Kidney capillary endothelial cell (primary cell): ENCODE measurements at regions not wholly inside any gene's neighbourhood (a gene's known extent, or its start where the extent isn't known, plus 50 kb on each side); places are given as distances from the start of the nearest gene placed in this dataset.
"Not testable (repeated sequence)": the region's sequence is repeated elsewhere in the genome, so short reads cannot be mapped to it uniquely, and the experiment has no call there.

ENCODE experiments used
- DNase-seq: peaks from one replicate; pipeline ENCODE4 v3.0.0-alpha.2; 2018; ENCODE audit warnings: low spot score

GRCh38 chr17:31748881-31749280 lies 110.2 kb downstream of the COPRS start:
- no peak for DNase-seq

- DNase-seq, result no peak
These were observed 112.1 kb downstream of the COPRS start for GRCh38 chr17:31746884-31747495.

DNA sequence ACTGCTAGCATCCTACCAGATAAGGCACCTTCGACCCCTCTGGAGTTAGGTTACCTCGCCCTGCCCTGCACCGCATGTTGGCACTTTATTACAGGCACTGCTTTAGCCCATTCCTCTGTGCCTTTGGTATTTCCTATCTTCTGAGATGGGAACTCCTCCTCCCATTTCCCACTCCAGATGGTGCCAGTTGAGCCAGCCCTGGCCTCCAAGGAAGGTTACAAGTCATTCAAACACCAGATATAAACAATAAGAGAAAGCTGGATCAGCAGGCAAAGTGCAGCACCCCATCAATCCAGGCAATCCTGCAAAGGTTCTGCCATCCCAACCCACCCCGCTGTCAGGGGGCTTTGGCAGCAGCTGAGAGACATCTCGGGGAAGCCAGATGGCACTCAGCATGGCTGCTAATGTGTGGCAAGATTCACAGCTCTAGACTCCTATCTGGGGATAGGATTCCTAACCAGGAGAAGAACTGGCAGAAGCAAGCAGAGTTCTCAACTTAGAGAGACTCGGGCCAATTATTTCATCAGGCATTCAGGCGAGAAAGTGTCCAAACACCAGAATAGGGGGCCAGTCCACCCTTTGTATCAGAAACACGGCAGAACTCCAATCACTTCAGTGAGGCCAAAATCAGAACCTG lies 113.0 kb downstream of the COPRS start:
- DNase-seq, result no peak

- no peak for DNase-seq
These were observed 114.5 kb downstream of the COPRS start for GRCh38 chr17:31744511-31744951.

- no peak for DNase-seq
These were observed 115.2 kb downstream of the COPRS start for GRCh38 chr17:31743797-31744196.

DNA sequence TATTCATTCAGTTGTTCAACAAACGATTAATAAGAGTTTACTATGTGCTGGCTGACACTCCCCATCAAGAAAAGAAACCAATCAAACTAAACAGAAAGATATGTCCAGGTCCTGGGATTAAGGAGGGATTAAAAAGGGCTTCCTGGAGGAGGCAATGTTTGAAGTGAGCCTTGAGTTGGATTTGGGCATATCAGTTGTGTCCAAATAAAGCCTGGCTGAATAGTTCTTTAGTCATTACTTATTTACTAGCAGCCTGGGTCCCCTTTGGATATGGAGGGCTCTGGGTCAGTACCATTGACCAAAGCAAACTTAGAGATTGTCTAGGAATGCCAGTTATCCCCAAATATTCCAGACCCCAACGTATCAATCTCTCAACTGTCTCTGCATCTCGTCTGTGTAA lies 117.7 kb downstream of the COPRS start:
- DNase-seq, result no peak

DNA sequence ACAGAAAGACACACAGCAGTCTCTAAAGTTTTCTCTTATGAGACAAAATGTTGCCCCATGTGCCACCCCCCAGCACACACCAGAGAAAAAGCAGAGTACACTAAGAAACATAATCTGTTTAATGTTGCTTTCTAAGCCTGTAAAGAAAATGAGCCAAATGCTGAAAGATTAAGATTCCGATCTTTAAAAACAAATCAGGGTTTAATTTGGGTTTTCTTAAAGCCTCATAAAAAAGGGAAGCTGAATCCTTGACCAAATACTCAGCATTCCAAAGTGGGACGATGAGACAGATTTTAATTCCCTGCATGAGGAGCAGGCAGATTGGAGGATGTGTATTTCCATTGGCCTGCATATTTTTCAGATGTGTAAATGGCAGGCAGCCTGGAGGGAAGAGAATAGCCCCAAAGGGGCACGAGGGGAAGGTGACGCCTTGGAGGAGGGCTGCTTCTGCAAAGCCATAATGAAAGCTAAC lies 118.4 kb downstream of the COPRS start:
- no peak for DNase-seq

DNA sequence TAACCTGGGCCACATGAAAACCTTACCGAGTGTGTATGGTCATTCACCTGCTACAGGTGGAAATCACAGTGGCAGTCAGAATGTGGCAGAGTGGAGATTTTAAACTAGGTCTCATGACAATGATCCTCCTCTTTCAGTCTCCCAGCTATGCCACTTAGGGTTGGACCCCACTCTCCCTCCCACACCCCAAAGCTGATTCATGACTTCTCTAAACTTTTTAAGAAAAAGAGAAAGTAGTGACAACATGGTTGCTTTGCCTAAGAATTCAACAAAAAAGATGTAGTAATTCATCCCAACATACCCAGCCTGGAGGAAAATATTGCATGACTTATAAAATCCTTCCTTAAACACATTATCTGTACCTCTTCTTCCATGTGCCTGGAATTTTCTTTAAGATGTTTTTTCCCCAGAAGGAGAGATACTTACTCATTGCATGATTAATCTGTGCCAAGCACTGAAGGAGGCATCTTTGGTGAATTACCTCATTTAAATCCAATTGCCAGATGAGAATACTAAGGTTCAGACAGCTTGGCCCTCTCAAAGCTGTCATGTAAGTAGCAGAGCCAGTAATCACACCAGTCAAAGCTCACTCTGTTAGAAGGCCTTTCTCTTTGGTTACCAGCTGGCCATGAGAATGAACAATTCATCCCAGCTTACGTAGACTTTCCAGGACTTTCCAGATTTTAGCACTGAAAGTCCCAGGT lies 119.9 kb downstream of the COPRS start:
- DNase-seq, result no peak

DNA sequence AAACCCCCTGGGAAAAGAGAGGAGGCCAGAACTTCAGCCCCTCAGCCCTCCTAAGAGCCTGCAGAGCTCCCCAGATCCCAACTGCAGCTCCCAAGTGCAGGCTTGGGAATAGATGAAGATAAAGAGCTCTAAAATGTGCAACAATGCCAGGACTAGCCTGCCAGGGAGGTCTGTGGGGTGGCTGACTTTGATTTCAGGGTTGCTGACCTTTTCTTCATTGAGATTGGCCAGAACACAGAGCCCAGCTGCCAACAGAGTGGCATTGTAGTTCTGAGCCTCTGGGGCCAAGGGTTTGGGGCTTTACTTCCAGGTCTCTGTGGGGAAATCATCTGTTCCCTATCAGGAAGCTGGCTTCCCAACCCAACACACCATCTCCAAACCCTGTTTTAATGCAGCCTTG lies 120.6 kb downstream of the COPRS start:
- no peak for DNase-seq

DNA sequence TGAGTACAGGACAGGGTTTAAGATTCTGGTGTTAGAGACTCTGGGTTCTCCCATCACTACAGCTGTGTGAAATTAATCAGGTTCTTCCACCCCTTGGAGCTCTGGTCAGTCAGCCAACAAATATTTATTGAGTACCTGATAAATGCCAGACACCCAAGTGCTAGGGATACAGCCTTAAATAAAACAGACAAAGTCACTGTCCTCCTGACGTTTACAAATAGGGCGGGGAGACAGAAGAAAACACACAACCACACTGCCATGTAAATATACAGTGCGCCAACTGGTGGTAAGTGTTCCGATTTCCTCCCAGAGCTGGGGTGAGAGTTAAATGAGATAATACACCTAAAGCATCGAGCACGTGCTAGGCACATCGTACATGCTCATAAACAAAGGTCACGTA lies 121.0 kb downstream of the COPRS start:
- DNase-seq, result no peak

GRCh38 chr17:31736855-31737625 lies 122.0 kb downstream of the COPRS start:
- DNase-seq, result no peak

- no peak for DNase-seq
These were observed 125.7 kb downstream of the COPRS start for GRCh38 chr17:31733326-31733725.

DNA sequence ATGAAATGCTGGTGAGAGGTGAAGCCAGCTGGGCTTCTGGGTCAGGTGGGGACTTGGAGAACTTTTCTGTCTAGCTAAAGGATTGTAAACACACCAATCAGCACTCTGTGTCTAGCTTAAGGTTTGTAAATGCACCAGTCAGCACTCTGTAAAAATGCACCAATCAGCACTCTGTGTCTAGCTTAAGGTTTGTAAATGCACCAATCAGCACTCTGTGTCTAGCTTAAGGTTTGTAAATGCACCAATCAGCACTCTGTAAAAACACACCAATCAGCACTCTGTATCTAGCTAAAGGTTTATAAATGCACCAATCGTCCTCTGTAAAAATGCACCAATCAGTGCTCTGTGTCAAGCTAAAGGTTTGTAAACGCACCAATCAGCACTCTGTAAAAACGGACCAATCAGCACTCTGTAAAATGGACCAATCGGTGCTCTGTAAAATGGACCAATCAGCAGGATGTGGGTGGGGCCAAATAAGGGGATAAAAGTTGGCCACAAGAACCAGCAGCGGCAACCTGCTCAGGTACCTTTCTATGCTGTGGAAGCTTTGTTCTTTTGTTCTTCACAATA lies 127.4 kb downstream of the COPRS start:
- DNase-seq, result not testable (repeated sequence)

DNA sequence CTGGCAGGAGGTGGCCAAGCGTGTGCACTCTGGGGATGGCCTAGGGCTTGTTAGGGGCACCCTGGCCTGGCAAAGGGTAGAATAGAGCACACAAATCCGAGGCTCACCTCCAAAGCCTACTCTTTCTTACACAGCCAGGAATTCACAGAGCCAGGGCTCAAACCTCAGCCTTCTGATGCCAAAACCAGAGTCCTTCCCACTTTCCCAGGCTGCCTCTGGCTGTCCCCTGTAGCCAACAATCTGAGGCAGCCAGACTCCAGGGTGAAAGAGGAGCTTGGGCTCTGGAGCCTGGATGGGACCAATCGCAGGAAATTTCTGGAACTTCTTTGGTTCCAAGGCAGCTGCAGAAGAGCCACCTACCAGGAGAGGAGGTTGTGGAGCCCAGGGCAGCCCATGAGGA lies 127.9 kb downstream of the COPRS start:
- DNase-seq, result no peak

DNA sequence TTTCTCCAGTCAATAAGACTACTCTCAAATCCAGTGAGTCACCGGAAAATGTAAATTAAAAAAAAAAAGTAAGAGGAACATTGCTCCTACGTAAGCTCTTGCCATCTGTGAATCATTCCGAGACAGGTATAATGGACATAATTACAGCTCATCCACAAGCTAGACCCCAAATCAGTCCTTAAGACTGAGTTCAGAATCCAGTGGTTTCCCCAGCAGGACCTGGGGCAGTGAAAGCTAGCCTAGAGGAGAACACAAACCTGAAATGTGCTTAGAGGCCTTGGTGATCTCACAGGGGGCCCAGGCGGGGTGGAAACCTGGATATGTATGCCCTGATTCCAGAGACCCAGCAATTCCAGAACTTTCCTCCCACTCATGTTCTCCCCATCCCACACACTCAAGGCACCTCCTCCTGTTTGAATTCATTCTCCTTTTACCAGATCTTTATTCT lies 132.0 kb downstream of the COPRS start:
- DNase-seq, result no peak

- DNase-seq, result no peak
These were observed 134.4 kb downstream of the COPRS start for GRCh38 chr17:31724619-31725018.

GRCh38 chr17:31724026-31724425 lies 135.0 kb downstream of the COPRS start:
- DNase-seq, result peak; percentile 68

DNA sequence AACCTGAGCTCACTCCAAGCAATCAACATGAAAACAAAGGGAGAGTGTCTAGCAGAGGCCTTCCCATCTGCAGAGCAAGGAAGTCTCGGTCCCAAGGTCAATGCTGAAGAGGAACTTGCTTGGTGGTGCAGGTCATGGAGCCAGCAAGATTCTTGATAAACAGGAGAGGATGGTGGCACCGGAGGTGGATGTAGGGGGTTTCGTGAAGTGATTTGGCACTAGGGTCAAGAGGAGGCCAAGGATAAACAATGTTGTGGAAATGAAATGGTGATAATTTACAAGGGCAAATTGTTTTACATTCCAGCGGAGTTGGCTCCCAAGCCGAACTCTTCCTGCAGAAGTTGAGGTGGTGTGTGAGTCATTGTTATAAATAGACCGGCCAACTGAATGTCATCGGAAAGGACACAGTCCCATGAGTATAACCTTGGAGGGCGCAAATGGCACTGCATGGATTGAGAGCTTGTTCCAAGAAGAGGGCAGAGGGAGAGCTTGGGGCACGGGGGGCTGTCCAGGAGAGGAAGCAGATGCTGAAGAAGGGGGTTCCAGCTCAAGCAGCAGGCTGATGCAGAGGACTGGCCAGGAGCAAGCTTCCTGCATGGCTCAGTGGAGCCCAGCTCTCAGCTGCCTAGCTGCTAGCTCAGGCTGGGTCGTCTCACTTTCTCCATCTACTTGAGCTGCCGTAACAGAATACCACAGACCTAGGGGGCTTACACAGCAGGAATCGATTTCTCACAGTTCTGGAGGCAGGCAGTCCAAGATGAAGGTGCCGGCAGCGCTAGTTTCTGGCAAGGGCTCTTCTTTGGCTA lies 136.6 kb downstream of the COPRS start:
- peak; percentile 94 for DNase-seq

DNA sequence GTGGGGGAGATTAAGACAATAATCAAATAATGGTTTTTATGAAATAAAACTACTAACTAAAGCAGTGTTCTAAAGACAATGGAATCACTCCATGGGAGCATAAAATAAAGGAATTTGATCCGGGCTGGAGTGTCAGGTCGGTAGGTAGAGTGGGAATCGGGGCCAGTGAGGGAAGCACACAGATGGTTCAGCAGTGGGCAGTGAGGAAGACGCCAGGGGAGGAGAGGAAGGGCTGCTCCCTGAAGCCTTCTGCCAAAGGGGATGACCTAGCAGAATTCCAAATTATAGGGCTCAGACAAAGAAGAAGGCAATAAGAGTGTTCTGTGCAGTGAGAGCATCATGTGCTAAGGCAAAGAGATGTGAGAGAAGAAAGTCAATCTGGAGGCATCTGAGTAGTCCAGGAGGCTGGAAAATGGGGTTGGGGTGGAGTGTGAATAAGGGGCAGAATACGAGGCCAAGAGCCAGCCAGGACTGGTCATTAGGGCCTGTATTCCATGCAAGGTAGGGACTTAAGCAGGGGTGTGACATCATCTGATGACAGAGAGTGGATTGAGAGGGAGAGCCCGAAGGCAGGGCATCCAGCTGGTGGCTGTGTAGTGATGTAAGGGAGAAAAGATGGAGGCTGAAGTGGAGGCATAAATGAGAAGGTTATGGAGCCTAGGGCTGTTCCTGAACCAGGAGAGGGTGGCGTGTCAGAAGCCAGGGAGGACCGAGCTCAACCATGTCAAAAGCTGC lies 137.6 kb downstream of the COPRS start:
- DNase-seq, result peak; percentile 13

GRCh38 chr17:31717251-31717650 lies 141.8 kb downstream of the COPRS start:
- not testable (repeated sequence) for DNase-seq

DNA sequence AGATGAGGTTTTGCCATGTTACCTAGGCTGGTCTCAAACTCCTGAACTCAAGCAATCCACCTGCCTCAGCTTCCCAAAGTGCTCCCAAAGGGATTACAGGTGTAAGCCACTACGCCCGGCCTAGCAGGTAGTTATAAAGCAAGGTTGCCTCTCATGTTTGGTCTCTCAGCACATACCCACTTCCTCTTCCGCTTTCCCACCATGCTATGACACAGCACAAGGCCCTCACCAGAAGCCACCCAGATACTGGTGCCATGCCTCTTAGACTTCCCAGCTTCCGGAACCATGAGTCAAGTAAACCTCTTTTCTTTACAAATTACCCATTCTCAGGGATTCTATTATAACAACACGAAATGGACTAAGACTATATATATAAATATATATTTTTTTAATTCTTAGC lies 143.6 kb downstream of the COPRS start:
- no peak for DNase-seq
